DND-41 (cell line): ENCODE measurements at regions not wholly inside any gene's neighbourhood (a gene's known extent, or its start where the extent isn't known, plus 50 kb on each side); places are given as distances from the start of the nearest gene placed in this dataset.

ENCODE experiments used
- ATAC-seq: fragments of 200-7000 bp; cut with Tn5 transposase; 3 replicates; pipeline ENCODE4 v1.9.1; 2021; ENCODE audit warnings: low read depth; ENCODE audit not compliant: insufficient read depth
- DNase-seq: peaks from one replicate; pipeline ENCODE4 v3.0.0-alpha.2; 2020
- H2AFZ ChIP-seq: 2 replicates; pipeline ENCODE4 v1.6.0; 2012; ENCODE audit warnings: low read depth, low read length
- H3K27ac ChIP-seq: 2 replicates; pipeline ENCODE4 v1.5.1; 2012; ENCODE audit warnings: low read length, inconsistent platforms
- H3K27me3 ChIP-seq: fragments of 200-600 bp; sonication (generic); 2 replicates; pipeline ENCODE4 v1.6.0; 2012; ENCODE audit warnings: low read length, mild to moderate bottlenecking, inconsistent platforms; ENCODE audit not compliant: insufficient read depth, poor library complexity
- H3K36me3 ChIP-seq: 2 replicates; pipeline ENCODE4 v1.5.1; 2012; ENCODE audit warnings: low read length, inconsistent platforms; ENCODE audit not compliant: insufficient read depth
- H3K4me1 ChIP-seq: 2 replicates; pipeline ENCODE4 v1.5.1; 2012; ENCODE audit warnings: mild to moderate bottlenecking, low read length; ENCODE audit not compliant: insufficient read depth
- H3K4me2 ChIP-seq: 2 replicates; pipeline ENCODE4 v1.6.0; 2012; ENCODE audit warnings: mild to moderate bottlenecking, moderate library complexity, low read length, inconsistent platforms; ENCODE audit not compliant: insufficient read depth
- H3K4me3 ChIP-seq, 2 experiments: fragments of 200-600 bp in 1 of 2; shearing (Covaris generic) in 1 of 2; 2 replicates each; pipeline ENCODE4 v1.5.1; 2012 to 2016; ENCODE audit warnings: inconsistent platforms in 2 of 2, low read length in 2 of 2, mild to moderate bottlenecking in 2 of 2, low read depth in 1 of 2, moderate library complexity in 1 of 2
- H3K79me2 ChIP-seq: 2 replicates; pipeline ENCODE4 v1.6.0; 2012; ENCODE audit warnings: low read length, inconsistent platforms; ENCODE audit not compliant: insufficient read depth
- H3K9ac ChIP-seq: 2 replicates; pipeline ENCODE4 v1.6.0; 2012; ENCODE audit warnings: low read depth, mild to moderate bottlenecking, inconsistent platforms, low read length, moderate library complexity
- H3K9me3 ChIP-seq: 2 replicates; pipeline ENCODE4 v1.5.1; 2012; ENCODE audit warnings: low read length, moderate library complexity, mild to moderate bottlenecking, inconsistent platforms; ENCODE audit not compliant: insufficient read depth, severe bottlenecking
- H4K20me1 ChIP-seq: 2 replicates; pipeline ENCODE4 v1.6.0; 2012; ENCODE audit warnings: low read length; ENCODE audit not compliant: insufficient read depth
- EZH2 ChIP-seq: IDR thresholded peaks from 3 replicates; pipeline ENCODE4 v1.6.1; 2012; ENCODE audit warnings: borderline replicate concordance, low read depth, mild to moderate bottlenecking, moderate library complexity, low read length, inconsistent platforms; ENCODE audit not compliant: severe bottlenecking
- TF ChIP-seq, protein P1 (sequence below): IDR thresholded peaks from 2 replicates; pipeline ENCODE4 v1.5.1; 2012; ENCODE audit warnings: borderline replicate concordance, low read length, moderate library complexity, mild to moderate bottlenecking; ENCODE audit not compliant: poor library complexity, severe bottlenecking; ENCODE audit errors: extremely low read depth

DNA sequence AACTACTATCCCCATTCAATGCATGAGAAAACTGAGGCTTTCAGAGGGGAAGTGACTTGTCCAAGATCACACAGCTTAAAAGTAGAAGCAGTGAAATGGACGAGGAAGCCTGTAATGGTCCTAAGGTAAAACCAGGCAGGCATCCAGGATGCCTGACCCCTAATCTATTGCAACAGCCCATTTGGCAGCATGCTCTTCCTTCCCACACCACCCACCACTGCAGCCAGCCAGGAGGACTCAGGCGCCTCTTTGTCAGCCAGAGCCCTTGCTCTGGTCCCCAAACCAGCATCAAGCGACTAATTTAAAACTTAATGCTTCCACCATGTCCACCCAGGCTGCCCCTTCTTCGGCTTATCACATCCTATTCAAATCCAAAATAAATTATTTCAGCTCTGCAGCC, 541.6 kb downstream of the CDK5RAP2 start:
- H3K4me3 ChIP-seq, result no peak overlapping the region
- H3K36me3 ChIP-seq, result no peaks in the 10 kb centered on the region
- H4K20me1 ChIP-seq, result no peaks in the 10 kb centered on the region
- no peak for ATAC-seq
- no peak overlapping the region for H3K9ac ChIP-seq
- H3K9me3 ChIP-seq, result no peaks in the 10 kb centered on the region
- no peaks in the 10 kb centered on the region for H3K27me3 ChIP-seq
- no peak overlapping the region for H3K27ac ChIP-seq
- no peak for TF ChIP-seq EZH2
- TF ChIP-seq, protein P1, sequence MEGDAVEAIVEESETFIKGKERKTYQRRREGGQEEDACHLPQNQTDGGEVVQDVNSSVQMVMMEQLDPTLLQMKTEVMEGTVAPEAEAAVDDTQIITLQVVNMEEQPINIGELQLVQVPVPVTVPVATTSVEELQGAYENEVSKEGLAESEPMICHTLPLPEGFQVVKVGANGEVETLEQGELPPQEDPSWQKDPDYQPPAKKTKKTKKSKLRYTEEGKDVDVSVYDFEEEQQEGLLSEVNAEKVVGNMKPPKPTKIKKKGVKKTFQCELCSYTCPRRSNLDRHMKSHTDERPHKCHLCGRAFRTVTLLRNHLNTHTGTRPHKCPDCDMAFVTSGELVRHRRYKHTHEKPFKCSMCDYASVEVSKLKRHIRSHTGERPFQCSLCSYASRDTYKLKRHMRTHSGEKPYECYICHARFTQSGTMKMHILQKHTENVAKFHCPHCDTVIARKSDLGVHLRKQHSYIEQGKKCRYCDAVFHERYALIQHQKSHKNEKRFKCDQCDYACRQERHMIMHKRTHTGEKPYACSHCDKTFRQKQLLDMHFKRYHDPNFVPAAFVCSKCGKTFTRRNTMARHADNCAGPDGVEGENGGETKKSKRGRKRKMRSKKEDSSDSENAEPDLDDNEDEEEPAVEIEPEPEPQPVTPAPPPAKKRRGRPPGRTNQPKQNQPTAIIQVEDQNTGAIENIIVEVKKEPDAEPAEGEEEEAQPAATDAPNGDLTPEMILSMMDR, result no peak
- H3K79me2 ChIP-seq, result no peaks in the 10 kb centered on the region
- no peak for DNase-seq
- H2AFZ ChIP-seq, result no peak overlapping the region
- H3K4me2 ChIP-seq, result no peak overlapping the region
- H3K4me1 ChIP-seq, result no peaks in the 10 kb centered on the region

DNA sequence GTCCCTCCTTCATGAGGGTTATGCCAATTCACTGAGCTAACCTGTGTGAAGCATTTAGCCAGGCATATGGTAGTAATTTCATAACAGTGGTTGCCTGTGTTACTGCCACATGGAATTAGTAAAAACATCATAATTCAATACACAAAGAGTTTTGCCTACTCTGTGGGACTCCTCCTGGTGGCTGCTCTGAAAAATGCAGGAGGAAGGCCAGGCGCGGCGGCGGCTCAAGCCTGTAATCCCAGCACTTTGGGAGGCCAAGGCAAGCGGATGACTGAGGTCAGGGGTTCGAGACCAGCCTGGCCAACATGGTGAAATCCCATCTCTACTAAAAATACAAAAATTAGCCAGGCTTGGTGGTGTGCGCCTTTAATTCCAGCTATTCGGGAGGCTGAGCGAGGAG, 547.3 kb downstream of the CDK5RAP2 start:
- Histone ChIP-seq H3K36me3 (no peaks in the 10 kb centered on the region), H3K4me1 (no peaks in the 10 kb centered on the region), H4K20me1 (no peaks in the 10 kb centered on the region), H3K4me2 (no peak overlapping the region), H3K4me3 (no peak overlapping the region), H2AFZ (no peak overlapping the region), H3K27me3 (no peaks in the 10 kb centered on the region), H3K9ac (no peak overlapping the region), H3K9me3 (no peaks in the 10 kb centered on the region), H3K79me2 (no peaks in the 10 kb centered on the region), H3K27ac (no peak overlapping the region)
- ATAC-seq (no peak), DNase-seq (peak; percentile 5)
- TF ChIP-seq EZH2, result no peak
- TF ChIP-seq, protein P1, result peak; percentile 36

DNA sequence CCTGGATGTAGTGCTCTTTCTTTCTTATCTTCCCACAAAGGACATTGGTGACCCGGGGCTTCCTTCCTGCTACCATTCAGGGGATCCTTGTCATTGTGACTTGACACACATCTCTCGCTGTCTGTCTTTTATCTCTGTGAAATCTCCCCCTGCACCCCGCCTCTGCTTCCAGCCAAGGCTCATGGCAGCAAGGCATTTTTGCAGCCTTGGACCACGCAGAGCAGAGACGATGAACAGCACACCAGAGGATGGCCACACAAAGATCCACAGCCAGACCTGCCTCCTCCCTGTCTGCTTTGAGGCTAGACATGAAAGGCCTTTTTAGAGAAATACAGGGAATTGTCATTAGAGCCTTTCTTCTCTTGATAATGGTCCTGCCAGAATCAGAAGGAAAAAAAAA, 549.1 kb downstream of the CDK5RAP2 start:
- Histone ChIP-seq H4K20me1 (no peaks in the 10 kb centered on the region), H3K36me3 (no peaks in the 10 kb centered on the region), H3K27ac (no peak overlapping the region), H3K9me3 (no peaks in the 10 kb centered on the region), H3K79me2 (no peaks in the 10 kb centered on the region), H3K9ac (no peak overlapping the region), H3K4me2 (no peak overlapping the region), H3K27me3 (no peaks in the 10 kb centered on the region), H3K4me3 (no peak overlapping the region), H2AFZ (no peak overlapping the region), H3K4me1 (no peaks in the 10 kb centered on the region)
- TF ChIP-seq EZH2, result no peak
- TF ChIP-seq, protein P1, result no peak
- ATAC-seq (no peak), DNase-seq (no peak)

DNA sequence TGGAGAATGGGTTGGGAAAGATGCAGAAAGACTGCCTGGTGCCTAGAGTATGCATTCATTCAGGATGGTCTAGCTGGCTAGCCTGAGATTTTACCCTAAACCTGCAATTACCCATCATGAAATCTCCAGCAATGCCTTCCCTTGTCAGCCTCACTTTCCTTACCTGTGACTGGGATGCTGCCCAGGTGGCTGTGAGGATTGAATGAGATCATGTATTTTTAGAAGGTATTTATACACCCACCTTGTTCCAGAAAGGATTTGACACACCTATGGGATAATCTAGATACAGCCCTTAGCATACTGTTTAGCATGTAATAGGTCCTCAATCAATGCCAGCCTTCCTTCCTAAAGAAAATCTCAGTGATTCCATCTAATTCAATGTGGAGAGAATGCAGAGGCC, 561.4 kb downstream of the CDK5RAP2 start:
- Histone ChIP-seq H3K4me2 (no peak overlapping the region), H3K4me3 (no peak overlapping the region), H3K9ac (no peak overlapping the region), H3K36me3 (no peaks in the 10 kb centered on the region), H3K4me1 (no peaks in the 10 kb centered on the region), H3K9me3 (no peaks in the 10 kb centered on the region), H2AFZ (no peak overlapping the region), H3K79me2 (no peaks in the 10 kb centered on the region), H3K27ac (no peak overlapping the region), H4K20me1 (no peaks in the 10 kb centered on the region), H3K27me3 (no peaks in the 10 kb centered on the region)
- TF ChIP-seq, protein P1, result no peak
- no peak for TF ChIP-seq EZH2
- no peak for DNase-seq
- ATAC-seq, result no peak
